Caco-2 (cell line): ENCODE measurements at regions not wholly inside any gene's neighbourhood (a gene's known extent, or its start where the extent isn't known, plus 50 kb on each side); places are given as distances from the start of the nearest gene placed in this dataset.

Experiments
- BruUV-seq: library from RNA; stranded (reverse); fragments of 400-500 nt; replicated peaks from 2 replicates; lab custom pipeline; 2021; lab: Mats Ljungman, UMichigan
- CTCF ChIA-PET: fragments of 300-600 bp; sonication (Branson Sonifier 250); formaldehyde crosslinking; loops from one replicate; lab custom pipeline; 2022; ENCODE audit warnings: antibody characterized with exemption; lab: Charles Lee
- POLR2A ChIA-PET: fragments of 300-600 bp; sonication (Branson Sonifier 250); formaldehyde crosslinking; loops from one replicate; lab custom pipeline; 2022; ENCODE audit warnings: antibody characterized with exemption; lab: Charles Lee
- DNase-seq, 2 experiments: peaks; one replicate each; pipeline versions ENCODE4 v3.0.0 to v3.0.0-alpha.2; 2020 to 2022
- H3K27me3 ChIP-seq: replicated peaks from 2 replicates; pipeline ENCODE4 v1.6.0; 2011; ENCODE audit warnings: low read length; ENCODE audit not compliant: control insufficient read depth, insufficient read depth
- H3K36me3 ChIP-seq: 2 replicates; pipeline ENCODE4 v1.5.1; 2011; ENCODE audit warnings: low read length; ENCODE audit not compliant: control insufficient read depth, insufficient read depth
- H3K4me1 ChIP-seq: fragments of 250-450 bp; sonication (Bioruptor Pico); 2 replicates; pipeline ENCODE4 v1.5.1; 2020; ENCODE audit warnings: mild to moderate bottlenecking
- H3K4me3 ChIP-seq: 2 replicates; pipeline ENCODE4 v1.5.1; 2011; ENCODE audit warnings: low read depth, mild to moderate bottlenecking, control low read depth, low read length
- H3K9me3 ChIP-seq: fragments of 250-450 bp; sonication (Bioruptor Pico); 2 replicates; pipeline ENCODE4 v1.5.1; 2020; ENCODE audit warnings: mild to moderate bottlenecking, moderate library complexity
- H3K27ac Mint-ChIP-seq: one replicate; pipeline ENCODE4 v1.8.0; 2022; ENCODE audit warnings: mixed read lengths; ENCODE audit not compliant: unreplicated experiment
- H3K27me3 Mint-ChIP-seq: one replicate; pipeline ENCODE4 v1.8.0; 2022; ENCODE audit warnings: mixed read lengths; ENCODE audit not compliant: insufficient read depth, unreplicated experiment
- H3K36me3 Mint-ChIP-seq: one replicate; pipeline ENCODE4 v1.8.0; 2022; ENCODE audit warnings: mild to moderate bottlenecking, mixed read lengths; ENCODE audit not compliant: insufficient read depth, unreplicated experiment
- H3K4me1 Mint-ChIP-seq: one replicate; pipeline ENCODE4 v1.8.0; 2022; ENCODE audit warnings: low read depth, mixed read lengths; ENCODE audit not compliant: unreplicated experiment
- H3K4me3 Mint-ChIP-seq: one replicate; pipeline ENCODE4 v1.8.0; 2022; ENCODE audit warnings: mild to moderate bottlenecking, moderate library complexity, mixed read lengths; ENCODE audit not compliant: unreplicated experiment
- H3K9me3 Mint-ChIP-seq: one replicate; pipeline ENCODE4 v1.8.0; 2022; ENCODE audit warnings: mixed read lengths; ENCODE audit not compliant: unreplicated experiment
- CTCF ChIP-seq, 2 experiments: fragments of 200-600 bp in 1 of 2; IDR thresholded peaks; 1 replicate in 1 of 2; 2 replicates in 1 of 2; pipeline versions ENCODE4 v1.5.1 to v1.8.0; 2011 to 2022; ENCODE audit warnings: antibody characterized with exemption in 1 of 2, control low read depth in 1 of 2, inconsistent platforms in 1 of 2, low read depth in 1 of 2, low read length in 1 of 2, mild to moderate bottlenecking in 1 of 2, moderate library complexity in 1 of 2; ENCODE audit not compliant: insufficient read depth in 1 of 2, severe bottlenecking in 1 of 2, unreplicated experiment in 1 of 2
- intact Hi-C: fragments of 100-400 bp; cut with micrococcal nuclease; formaldehyde crosslinking; loops from one replicate; pipeline ENCODE4 v1.10.0; 2022; ENCODE audit not compliant: unreplicated experiment

- no peak for DNase-seq
- Mint-ChIP-seq H3K27me3 (peaks cover 3% of the 10 kb centered on the region), H3K27ac (no peak overlapping the region), H3K9me3 (no peaks in the 10 kb centered on the region), H3K4me1 (no peaks in the 10 kb centered on the region), H3K36me3 (no peaks in the 10 kb centered on the region), H3K4me3 (no peak overlapping the region)
- ChIA-PET POLR2A (no interaction called here), CTCF (no interaction called here)
- no peak overlapping the region for H3K4me3 ChIP-seq
- no TSS peak for BruUV-seq
- peaks cover 6% of the 10 kb centered on the region; the same call in 1 of the 2 replicates for H3K9me3 ChIP-seq
- intact Hi-C loops: no loop called here
- H3K4me1 ChIP-seq: no peaks in the 10 kb centered on the region
- no peaks in the 10 kb centered on the region for H3K36me3 ChIP-seq
- TF ChIP-seq CTCF (IDR thresholded peaks at IDR 0.05; ENCODE audit: insufficient read depth in 1 of 2, low read depth in 1 of 2, low read length in 1 of 2, severe bottlenecking in 1 of 2, unreplicated experiment in 1 of 2): no peak
- no peaks in the 10 kb centered on the region; the same call in none of the 2 replicates for H3K27me3 ChIP-seq
These were observed 112.9 kb downstream of the SAMD9 start for GRCh38 chr7:93004906-93005305.

- POLR2A ChIA-PET: no interaction called here
These were observed 120.1 kb downstream of the SAMD9 start for GRCh38 chr7:92997719-92998118.

GRCh38 chr7:92997152-92997551 is 120.6 kb downstream of the SAMD9 start:
- no peak for DNase-seq
- no peak for TF ChIP-seq CTCF (IDR thresholded peaks at IDR 0.05; ENCODE audit: insufficient read depth in 1 of 2, low read depth in 1 of 2, low read length in 1 of 2, severe bottlenecking in 1 of 2, unreplicated experiment in 1 of 2)
- Mint-ChIP-seq H3K9me3 (no peaks in the 10 kb centered on the region), H3K27me3 (peaks cover 11% of the 10 kb centered on the region), H3K27ac (no peak overlapping the region), H3K4me1 (peaks cover 7% of the 10 kb centered on the region), H3K4me3 (no peak overlapping the region), H3K36me3 (no peaks in the 10 kb centered on the region)
- Histone ChIP-seq H3K4me1 (0 out of 2 replicates have a peak, but pooled peaks cover 4% of the 10 kb centered on the region), H3K27me3 (no peaks in the 10 kb centered on the region), H3K9me3 (peaks cover 9% of the 10 kb centered on the region; the same call in 1 of the 2 replicates), H3K36me3 (no peaks in the 10 kb centered on the region), H3K4me3 (no peak overlapping the region)
- POLR2A ChIA-PET: no interaction called here
- CTCF ChIA-PET: no interaction called here
- no TSS peak for BruUV-seq
- intact Hi-C loops: no loop called here

More at GRCh38 chr7:92997719-92998118, 120.1 kb downstream of the SAMD9 start:
- H3K4me1 Mint-ChIP-seq: peaks cover 7% of the 10 kb centered on the region
- DNase-seq: no peak
- CTCF ChIA-PET: no interaction called here
- Histone ChIP-seq H3K27me3 (no peaks in the 10 kb centered on the region), H3K9me3 (peaks cover 13% of the 10 kb centered on the region; the same call in 1 of the 2 replicates), H3K36me3 (no peaks in the 10 kb centered on the region), H3K4me3 (no peak overlapping the region), H3K4me1 (0 out of 2 replicates have a peak, but pooled peaks cover 4% of the 10 kb centered on the region)
- H3K9me3 Mint-ChIP-seq: no peaks in the 10 kb centered on the region
- no peak for TF ChIP-seq CTCF (IDR thresholded peaks at IDR 0.05; ENCODE audit: insufficient read depth in 1 of 2, low read depth in 1 of 2, low read length in 1 of 2, severe bottlenecking in 1 of 2, unreplicated experiment in 1 of 2)
- no peak overlapping the region for H3K27ac Mint-ChIP-seq
- intact Hi-C loops: no loop called here
- H3K27me3 Mint-ChIP-seq: peaks cover 11% of the 10 kb centered on the region
- H3K36me3 Mint-ChIP-seq: no peaks in the 10 kb centered on the region
- BruUV-seq: no TSS peak
- no peak overlapping the region for H3K4me3 Mint-ChIP-seq
